Coronary artery (tissue), 2 donors: ENCODE measurements at regions not wholly inside any gene's neighbourhood (a gene's known extent, or its start where the extent isn't known, plus 50 kb on each side); places are given as distances from the start of the nearest gene placed in this dataset.
"Not testable (repeated sequence)": the region's sequence is repeated elsewhere in the genome, so short reads cannot be mapped to it uniquely, and the experiment has no call there.

Source experiments
- DNase-seq: peaks from one replicate; pipeline ENCODE4 v3.0.0-alpha.2; 2017; ENCODE audit warnings: low spot score
- H3K27ac ChIP-seq, 2 donors: fragments of 200-600 bp; sonication (generic); one replicate each; pipeline ENCODE4 v1.5.1; 2016 to 2019
- H3K4me3 ChIP-seq: fragments of 200-600 bp; sonication (generic); 2 replicates; pipeline ENCODE4 v1.5.1; 2016; ENCODE audit warnings: mild to moderate bottlenecking, moderate library complexity
- TF ChIP-seq, protein P1 (sequence below): fragments of 200-600 bp; sonication (generic); IDR thresholded peaks from one replicate; pipeline ENCODE4 v1.5.1; 2019; ENCODE audit warnings: antibody characterized with exemption

DNA sequence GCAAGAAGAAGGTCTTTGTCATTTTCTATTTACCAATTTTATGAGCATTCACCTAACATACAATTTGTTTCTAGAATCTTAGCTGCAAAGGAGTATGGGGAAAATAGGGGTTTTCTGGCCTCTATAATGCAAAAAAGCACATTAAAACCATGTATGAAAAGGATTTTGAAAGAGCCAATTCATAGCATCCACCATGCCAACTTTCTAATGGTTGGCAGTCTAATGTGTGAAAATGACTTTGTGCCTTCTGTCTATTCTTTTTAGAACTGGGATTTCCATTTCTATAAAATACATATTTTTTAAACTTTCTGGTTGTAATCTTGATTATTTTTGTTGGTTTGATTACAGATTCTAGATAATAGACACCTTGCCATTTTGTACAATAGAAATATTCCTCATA is 333.7 kb upstream of the CNTN6 start:
- Histone ChIP-seq H3K27ac (no peak overlapping the region), H3K4me3 (no peak overlapping the region)
- TF ChIP-seq, protein P1, sequence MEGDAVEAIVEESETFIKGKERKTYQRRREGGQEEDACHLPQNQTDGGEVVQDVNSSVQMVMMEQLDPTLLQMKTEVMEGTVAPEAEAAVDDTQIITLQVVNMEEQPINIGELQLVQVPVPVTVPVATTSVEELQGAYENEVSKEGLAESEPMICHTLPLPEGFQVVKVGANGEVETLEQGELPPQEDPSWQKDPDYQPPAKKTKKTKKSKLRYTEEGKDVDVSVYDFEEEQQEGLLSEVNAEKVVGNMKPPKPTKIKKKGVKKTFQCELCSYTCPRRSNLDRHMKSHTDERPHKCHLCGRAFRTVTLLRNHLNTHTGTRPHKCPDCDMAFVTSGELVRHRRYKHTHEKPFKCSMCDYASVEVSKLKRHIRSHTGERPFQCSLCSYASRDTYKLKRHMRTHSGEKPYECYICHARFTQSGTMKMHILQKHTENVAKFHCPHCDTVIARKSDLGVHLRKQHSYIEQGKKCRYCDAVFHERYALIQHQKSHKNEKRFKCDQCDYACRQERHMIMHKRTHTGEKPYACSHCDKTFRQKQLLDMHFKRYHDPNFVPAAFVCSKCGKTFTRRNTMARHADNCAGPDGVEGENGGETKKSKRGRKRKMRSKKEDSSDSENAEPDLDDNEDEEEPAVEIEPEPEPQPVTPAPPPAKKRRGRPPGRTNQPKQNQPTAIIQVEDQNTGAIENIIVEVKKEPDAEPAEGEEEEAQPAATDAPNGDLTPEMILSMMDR: no peak
- DNase-seq: no peak

DNA sequence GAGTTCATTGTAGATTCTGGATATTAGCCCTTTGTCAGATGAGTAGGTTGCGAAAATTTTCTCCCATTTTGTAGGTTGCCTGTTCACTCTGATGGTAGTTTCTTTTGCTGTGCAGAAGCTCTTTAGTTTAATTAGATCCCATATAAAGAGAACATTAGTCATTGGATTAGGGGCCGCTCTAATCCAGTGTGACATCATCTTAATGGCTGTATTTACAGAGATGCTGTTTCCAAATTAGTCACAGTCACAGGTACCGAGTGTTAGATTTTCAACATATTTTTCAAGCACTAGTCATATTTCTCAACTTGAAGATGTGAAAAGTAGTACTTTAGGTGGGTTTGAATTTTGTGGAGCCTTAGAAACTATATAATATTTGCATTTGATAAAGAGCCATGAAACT is 319.4 kb upstream of the CNTN6 start:
- H3K27ac ChIP-seq, H3K4me3 ChIP-seq, DNase-seq: not testable (repeated sequence)

DNA sequence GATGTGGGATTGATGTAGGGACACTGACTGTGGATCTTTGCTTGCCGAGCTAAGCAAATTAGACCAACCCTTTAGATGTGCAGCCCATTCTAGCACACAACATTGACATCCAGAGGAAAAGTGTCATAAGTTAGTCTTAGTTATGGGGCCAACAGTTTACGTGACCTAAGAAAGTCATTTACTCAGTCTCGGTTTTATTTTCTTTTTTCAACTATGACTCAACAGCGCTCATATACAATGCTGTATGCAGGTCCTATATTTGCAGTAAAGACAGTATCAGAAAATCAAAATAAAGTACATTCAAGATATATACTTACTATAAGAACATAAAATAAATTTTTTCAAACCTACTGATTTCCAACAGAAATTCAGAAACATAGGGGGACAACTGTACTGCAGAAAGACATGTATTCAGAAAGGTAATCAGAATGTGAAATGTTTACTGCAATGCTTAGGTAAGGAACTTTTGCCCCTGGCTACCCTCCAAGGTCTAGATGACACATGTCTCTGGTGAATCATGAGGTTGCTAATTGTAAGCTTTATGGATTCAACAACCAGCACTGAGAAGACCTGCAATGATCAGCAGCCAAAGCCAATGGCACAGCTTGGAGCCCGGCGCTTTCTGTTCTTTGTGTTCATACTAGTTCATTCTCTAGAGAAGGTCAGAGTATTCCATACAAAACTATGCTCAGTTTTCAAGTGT is 317.5 kb upstream of the CNTN6 start:
- no peak for DNase-seq
- Histone ChIP-seq H3K27ac (no peak overlapping the region), H3K4me3 (no peak overlapping the region)
- TF ChIP-seq, protein P1: no peak

DNA sequence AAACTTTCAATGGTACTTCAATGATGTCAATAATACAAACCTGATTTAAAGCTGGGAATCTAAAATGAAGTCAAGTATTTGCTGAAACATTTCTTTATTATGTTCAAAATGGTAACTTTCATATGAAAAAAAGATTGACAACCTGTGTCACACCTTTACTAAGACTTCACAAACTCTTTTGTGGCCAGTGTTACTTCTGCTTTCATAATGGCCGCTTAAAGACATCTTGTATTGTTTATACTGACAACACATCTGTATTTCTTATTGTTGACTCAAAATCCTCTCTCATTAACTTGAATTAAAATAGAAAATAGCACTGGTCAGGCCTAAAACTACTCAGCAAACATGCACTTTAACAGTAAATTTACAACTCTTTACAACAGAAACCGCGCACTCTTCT is 312.3 kb upstream of the CNTN6 start:
- DNase-seq: no peak
- TF ChIP-seq, protein P1: no peak
- Histone ChIP-seq H3K27ac (no peak overlapping the region), H3K4me3 (no peak overlapping the region)

DNA sequence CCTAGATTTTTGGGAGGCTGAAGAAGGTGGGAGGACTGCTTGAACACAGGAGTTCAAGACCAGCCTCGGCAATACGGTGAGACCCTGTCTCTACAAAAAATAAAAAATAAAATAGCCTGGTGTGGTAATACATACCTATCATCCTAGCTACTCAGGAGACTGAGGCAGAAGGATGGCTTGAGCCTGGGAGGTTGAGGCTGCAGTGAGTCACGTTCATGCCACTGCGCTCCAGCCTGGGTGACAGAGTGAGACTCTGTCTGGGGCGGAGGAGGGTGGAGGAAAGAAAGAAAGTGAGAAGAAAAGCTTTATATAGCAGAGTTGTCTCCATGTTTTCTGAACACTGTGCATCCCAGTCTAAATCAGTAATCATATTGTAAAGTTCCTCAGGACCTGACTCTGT is 301.4 kb upstream of the CNTN6 start:
- TF ChIP-seq, protein P1: no peak
- Histone ChIP-seq H3K4me3 (no peak overlapping the region), H3K27ac (no peak overlapping the region)
- DNase-seq: no peak

DNA sequence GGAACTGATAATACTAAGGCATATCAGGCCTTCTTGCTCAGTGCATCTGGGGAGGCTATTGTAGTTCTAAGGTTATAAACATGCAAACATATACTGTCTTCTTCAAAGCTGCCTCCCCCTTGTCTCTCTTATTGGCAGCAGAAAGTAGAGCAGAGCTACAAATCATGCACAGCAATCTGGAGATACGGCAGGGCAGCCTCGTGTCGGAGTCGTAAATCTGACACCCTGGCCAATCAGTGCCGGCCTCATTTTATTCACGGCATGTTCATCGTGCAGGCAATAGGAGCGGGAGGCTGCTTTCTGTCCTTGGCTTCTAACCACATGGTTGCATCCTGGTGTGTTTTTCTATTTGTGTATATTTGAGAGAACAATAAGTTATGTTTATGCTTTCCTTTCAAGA is 300.2 kb upstream of the CNTN6 start:
- DNase-seq: no peak
- TF ChIP-seq, protein P1: no peak
- Histone ChIP-seq H3K27ac (no peak overlapping the region), H3K4me3 (no peak overlapping the region)

DNA sequence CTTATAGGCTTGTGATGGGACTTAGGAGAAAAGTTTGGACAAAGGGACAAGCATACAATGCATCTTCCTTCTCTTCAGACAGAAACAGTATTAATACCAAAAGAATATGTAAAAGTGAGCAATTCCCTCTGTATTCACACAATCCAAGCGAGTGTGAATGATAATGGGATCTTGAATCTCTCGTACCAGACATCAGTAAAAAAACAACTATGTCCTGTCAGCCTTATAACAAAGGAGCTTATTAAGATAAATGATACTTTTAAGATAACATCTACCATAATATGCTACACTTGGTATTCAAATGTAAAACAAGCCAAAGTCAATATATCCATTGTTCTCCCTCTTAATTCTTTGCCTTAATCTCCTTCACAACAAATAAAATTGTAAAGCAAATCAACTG is 288.6 kb upstream of the CNTN6 start:
- TF ChIP-seq, protein P1: no peak
- H3K4me3 ChIP-seq: no peak overlapping the region
- no peak for DNase-seq
- H3K27ac ChIP-seq: no peak overlapping the region
